ENCODE measurements at regions not wholly inside any gene's neighbourhood (a gene's known extent, or its start where the extent isn't known, plus 50 kb on each side); places are given as distances from the start of the nearest gene placed in this dataset.
"Not testable (repeated sequence)": the region's sequence is repeated elsewhere in the genome, so short reads cannot be mapped to it uniquely, and the experiment has no call there.

- Mint-ChIP-seq H3K4me1 (no peaks in the 10 kb centered on the region), H3K4me3 (no peak overlapping the region), H3K9me3 (peaks cover 3% of the 10 kb centered on the region), H3K27ac (no peak overlapping the region), H3K27me3 (ENCODE audit: low read depth) (no peaks in the 10 kb centered on the region), H3K36me3 (ENCODE audit: low read depth) (no peaks in the 10 kb centered on the region)
- TF ChIP-seq CTCF (IDR thresholded peaks at IDR 0.05; ENCODE audit: unreplicated experiment in 3 of 3): no peak
These were observed 63.2 kb upstream of the CT83 start for GRCh38 chrX:116526010-116526409.

GRCh38 chrX:116520280-116520679, 57.5 kb upstream of the CT83 start:
- not testable (repeated sequence) for H3K27ac Mint-ChIP-seq; H3K9me3 Mint-ChIP-seq; H3K4me1 Mint-ChIP-seq; H3K27me3 Mint-ChIP-seq (ENCODE audit: low read depth); H3K36me3 Mint-ChIP-seq (ENCODE audit: low read depth)
- peak overlapping the region in 2 of 3 experiments; percentile 21 to 34 for H3K4me3 Mint-ChIP-seq
